Lower lobe of right lung (tissue), 2 donors: ENCODE measurements at regions not wholly inside any gene's neighbourhood (a gene's known extent, or its start where the extent isn't known, plus 50 kb on each side); places are given as distances from the start of the nearest gene placed in this dataset.
"Not testable (repeated sequence)": the region's sequence is repeated elsewhere in the genome, so short reads cannot be mapped to it uniquely, and the experiment has no call there.

Experiments
- ATAC-seq, 2 donors: fragments of 200-7000 bp; cut with Tn5 transposase; one replicate each; pipeline ENCODE4 v1.9.1; 2020 to 2022; ENCODE audit warnings: mild to moderate bottlenecking in 2 of 2, moderate library complexity in 2 of 2
- DNase-seq: peaks from one replicate; pipeline ENCODE4 v3.0.0-alpha.2; 2020
- H3K27ac ChIP-seq: fragments of 200-600 bp; one replicate; pipeline ENCODE4 v1.8.0; 2022
- H3K27me3 ChIP-seq: fragments of 200-600 bp; one replicate; pipeline ENCODE4 v1.8.0; 2022; ENCODE audit warnings: low read depth
- H3K36me3 ChIP-seq: fragments of 200-600 bp; one replicate; pipeline ENCODE4 v1.8.0; 2022; ENCODE audit warnings: mild to moderate bottlenecking
- H3K4me1 ChIP-seq: fragments of 200-600 bp; one replicate; pipeline ENCODE4 v1.8.0; 2022
- H3K4me3 ChIP-seq: fragments of 200-600 bp; one replicate; pipeline ENCODE4 v1.8.0; 2022; ENCODE audit warnings: mild to moderate bottlenecking
- H3K9me3 ChIP-seq: fragments of 200-600 bp; one replicate; pipeline ENCODE4 v1.8.0; 2022
- CTCF ChIP-seq: fragments of 200-600 bp; IDR thresholded peaks from one replicate; pipeline ENCODE4 v1.8.0; 2022; ENCODE audit warnings: antibody characterized with exemption, mild to moderate bottlenecking
- intact Hi-C: fragments of 100-400 bp; cut with DNase I; formaldehyde crosslinking; loops from one replicate; pipeline ENCODE4 v1.11.0; 2022
- donor health status: DM: no; HTN: yes; CAD: no; lungs with severe emphysema.

GRCh38 chr5:39755452-39755851 is 330.7 kb upstream of the DAB2 start:
- no peak for TF ChIP-seq CTCF
- intact Hi-C loops = no loop called here
- H3K27me3 ChIP-seq = no peaks in the 10 kb centered on the region
- no peak overlapping the region for H3K27ac ChIP-seq
- no peaks in the 10 kb centered on the region for H3K36me3 ChIP-seq
- no peaks in the 10 kb centered on the region for H3K9me3 ChIP-seq
- ATAC-seq = no peak
- H3K4me3 ChIP-seq = no peak overlapping the region
- no peaks in the 10 kb centered on the region for H3K4me1 ChIP-seq
- no peak for DNase-seq

DNA sequence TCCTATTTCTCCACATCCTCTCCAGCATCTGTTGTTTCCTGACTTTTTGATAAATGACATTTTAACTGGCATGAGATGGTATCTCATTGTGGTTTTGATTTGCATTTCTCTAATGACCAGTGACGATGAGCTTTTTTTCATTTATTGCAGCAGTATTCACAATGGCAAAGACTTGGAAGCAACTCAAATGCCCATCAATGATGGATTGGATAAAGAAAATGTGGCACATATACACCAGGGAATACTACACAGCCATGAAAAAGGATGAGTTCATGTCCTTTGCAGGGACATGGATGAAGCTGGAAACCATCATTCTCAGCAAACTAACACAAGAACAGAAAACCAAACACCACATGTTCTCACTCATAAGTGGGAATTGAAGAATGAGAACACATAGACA is 329.0 kb upstream of the DAB2 start:
- H3K36me3 ChIP-seq, H3K9me3 ChIP-seq, DNase-seq, intact Hi-C loops, ATAC-seq, H3K27ac ChIP-seq, H3K4me1 ChIP-seq, H3K4me3 ChIP-seq, H3K27me3 ChIP-seq: not testable (repeated sequence)

DNA sequence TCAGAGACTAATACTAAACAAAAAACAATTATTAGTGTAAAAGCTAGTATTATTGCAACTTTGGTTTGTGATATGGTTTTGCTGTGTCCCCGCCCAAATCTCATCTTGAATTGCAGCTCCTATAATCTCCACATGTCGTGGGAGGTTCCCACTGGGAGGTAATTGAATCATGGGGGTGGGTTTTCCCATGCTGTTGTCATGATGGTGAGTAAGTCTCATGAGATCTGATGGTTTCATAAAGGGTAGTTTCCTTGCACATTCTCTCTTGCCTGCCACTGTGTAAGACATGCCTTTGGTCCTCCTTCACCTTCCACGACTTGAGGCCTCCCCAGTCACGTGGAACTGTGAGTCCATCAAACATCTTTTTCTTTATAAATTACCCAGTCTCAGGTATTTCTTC is 325.9 kb upstream of the DAB2 start:
- no peak overlapping the region for H3K27ac ChIP-seq
- H3K9me3 ChIP-seq = no peaks in the 10 kb centered on the region
- no peak overlapping the region for H3K4me3 ChIP-seq
- no peak for DNase-seq
- H3K4me1 ChIP-seq = no peaks in the 10 kb centered on the region
- TF ChIP-seq CTCF = no peak
- no peak for ATAC-seq
- intact Hi-C loops = no loop called here
- H3K36me3 ChIP-seq = no peaks in the 10 kb centered on the region
- no peaks in the 10 kb centered on the region for H3K27me3 ChIP-seq

DNA sequence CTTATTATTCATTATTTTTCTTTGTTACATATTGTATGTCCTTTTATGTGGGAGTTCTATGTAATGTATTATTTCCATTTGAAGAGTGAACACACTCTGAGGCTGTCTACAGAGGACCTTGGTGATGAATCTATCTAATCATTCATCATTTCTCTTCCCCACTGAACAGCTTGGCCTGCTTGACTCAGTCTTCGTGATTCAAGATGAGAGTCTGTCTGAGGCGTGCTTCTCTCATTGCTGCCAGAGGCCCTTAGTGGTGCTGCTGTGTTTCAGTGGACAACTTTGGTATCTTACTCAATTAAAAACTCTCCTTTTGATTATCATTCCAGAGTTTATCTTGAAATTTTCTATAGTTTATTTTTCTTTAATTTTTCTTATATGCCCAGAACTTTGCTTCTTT is 318.1 kb upstream of the DAB2 start:
- intact Hi-C loops = no loop called here
- Histone ChIP-seq H3K27ac (no peak overlapping the region), H3K9me3 (no peaks in the 10 kb centered on the region), H3K4me3 (no peak overlapping the region), H3K36me3 (no peaks in the 10 kb centered on the region), H3K4me1 (no peaks in the 10 kb centered on the region), H3K27me3 (no peaks in the 10 kb centered on the region)
- TF ChIP-seq CTCF = no peak
- ATAC-seq = no peak
- DNase-seq = no peak

DNA sequence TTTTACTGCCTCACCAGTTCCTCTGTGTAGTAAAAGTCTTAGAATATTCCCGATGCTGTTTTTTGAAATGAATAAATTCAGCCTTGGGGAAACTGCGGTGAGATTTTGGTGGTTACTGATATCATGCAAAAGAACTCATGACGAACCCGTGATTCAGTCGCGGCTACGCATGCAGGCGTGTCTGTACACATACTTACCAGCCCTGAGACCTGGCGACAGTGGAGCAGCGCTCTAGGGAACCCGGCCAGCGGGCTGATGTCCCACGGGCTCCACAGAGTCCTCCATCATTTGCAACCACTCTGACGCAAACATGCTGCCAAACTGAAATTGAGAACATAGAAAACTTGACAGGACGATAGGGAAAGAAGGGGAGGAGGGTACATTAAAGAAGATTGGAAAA is 315.6 kb upstream of the DAB2 start:
- Histone ChIP-seq H3K9me3 (no peaks in the 10 kb centered on the region), H3K4me1 (no peaks in the 10 kb centered on the region), H3K4me3 (no peak overlapping the region), H3K36me3 (no peaks in the 10 kb centered on the region), H3K27me3 (no peaks in the 10 kb centered on the region), H3K27ac (no peak overlapping the region)
- DNase-seq (no peak), ATAC-seq (no peak)
- intact Hi-C loops = no loop called here
- TF ChIP-seq CTCF = no peak

DNA sequence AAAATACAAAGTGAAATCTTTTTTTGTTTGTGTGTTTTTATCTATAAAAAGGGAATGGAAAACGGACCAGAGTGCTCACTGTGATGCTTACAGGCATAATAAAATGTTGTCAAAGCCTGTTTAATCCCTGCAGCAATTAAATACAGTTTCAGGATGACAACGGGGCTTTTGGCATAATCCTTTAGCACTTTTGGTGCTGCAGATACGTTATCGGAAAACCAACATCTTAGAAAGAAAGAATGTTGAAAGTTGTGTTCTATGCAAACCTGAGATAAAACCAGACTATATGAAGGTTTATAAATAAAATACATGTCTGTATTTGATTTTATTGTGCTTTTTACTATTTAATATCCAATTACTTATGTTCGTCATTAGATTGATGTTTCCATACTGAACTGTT is 307.4 kb upstream of the DAB2 start:
- ATAC-seq = no peak
- Histone ChIP-seq H3K27me3 (no peaks in the 10 kb centered on the region), H3K27ac (no peak overlapping the region), H3K36me3 (no peaks in the 10 kb centered on the region), H3K4me3 (no peak overlapping the region), H3K9me3 (no peaks in the 10 kb centered on the region), H3K4me1 (no peaks in the 10 kb centered on the region)
- intact Hi-C loops = no loop called here
- TF ChIP-seq CTCF = no peak
- no peak for DNase-seq
